ENCODE measurements at regions not wholly inside any gene's neighbourhood (a gene's known extent, or its start where the extent isn't known, plus 50 kb on each side); places are given as distances from the start of the nearest gene placed in this dataset.

DNA sequence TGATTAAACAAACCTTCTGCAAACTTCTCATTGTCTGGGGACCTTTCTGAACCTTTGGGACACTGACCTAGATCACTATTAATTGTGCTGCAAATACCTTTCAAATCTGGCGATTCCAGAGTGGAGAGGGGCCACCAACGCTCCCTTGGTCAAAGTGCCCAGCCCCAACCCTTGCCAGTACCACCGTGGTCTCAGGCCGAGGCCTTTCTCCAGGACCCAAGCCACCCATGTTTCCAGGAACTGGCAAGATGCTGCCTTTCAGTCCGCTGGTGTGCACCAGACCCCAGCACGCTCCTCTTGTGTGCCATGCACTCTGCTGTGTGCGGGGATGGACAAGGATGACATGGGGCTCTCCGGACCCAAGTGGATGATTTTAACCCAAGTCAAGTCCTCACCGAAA is 91.1 kb upstream of the MGMT start:
- TF ChIP-seq, protein P1, sequence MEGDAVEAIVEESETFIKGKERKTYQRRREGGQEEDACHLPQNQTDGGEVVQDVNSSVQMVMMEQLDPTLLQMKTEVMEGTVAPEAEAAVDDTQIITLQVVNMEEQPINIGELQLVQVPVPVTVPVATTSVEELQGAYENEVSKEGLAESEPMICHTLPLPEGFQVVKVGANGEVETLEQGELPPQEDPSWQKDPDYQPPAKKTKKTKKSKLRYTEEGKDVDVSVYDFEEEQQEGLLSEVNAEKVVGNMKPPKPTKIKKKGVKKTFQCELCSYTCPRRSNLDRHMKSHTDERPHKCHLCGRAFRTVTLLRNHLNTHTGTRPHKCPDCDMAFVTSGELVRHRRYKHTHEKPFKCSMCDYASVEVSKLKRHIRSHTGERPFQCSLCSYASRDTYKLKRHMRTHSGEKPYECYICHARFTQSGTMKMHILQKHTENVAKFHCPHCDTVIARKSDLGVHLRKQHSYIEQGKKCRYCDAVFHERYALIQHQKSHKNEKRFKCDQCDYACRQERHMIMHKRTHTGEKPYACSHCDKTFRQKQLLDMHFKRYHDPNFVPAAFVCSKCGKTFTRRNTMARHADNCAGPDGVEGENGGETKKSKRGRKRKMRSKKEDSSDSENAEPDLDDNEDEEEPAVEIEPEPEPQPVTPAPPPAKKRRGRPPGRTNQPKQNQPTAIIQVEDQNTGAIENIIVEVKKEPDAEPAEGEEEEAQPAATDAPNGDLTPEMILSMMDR (IDR thresholded peaks at IDR 0.05; ENCODE audit: extremely low read depth, insufficient read depth, missing control alignments): no peak
- no peak for DNase-seq (ENCODE audit: low spot score)
- in situ Hi-C loops (cut with MboI; ENCODE audit: low pct_unique_long_range_greater_than_20kb, low sequenced_read_pairs, unreplicated experiment): no loop called here

DNA sequence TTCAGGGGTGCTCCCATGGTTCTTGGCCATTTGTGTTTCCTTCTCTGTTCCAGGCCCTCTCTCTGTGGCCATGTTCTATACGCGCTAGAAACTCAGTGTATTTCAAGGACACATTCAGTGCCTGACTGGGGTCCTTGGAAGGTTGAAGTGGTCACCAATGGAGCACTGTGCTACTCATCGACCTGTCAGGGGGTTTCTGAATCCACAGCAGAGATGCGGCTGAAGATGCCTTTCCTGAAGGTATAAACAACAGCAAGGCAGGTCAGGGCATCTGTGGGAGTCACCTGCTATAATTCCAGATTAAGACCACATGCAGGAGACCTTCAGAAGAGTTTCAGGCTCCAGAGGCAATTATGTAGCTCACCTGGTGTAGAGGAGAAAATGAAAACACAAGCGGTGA is 86.8 kb upstream of the MGMT start:
- in situ Hi-C loops (cut with MboI; ENCODE audit: low pct_unique_long_range_greater_than_20kb, low sequenced_read_pairs, unreplicated experiment): no loop called here
- no peak for DNase-seq (ENCODE audit: low spot score)
- TF ChIP-seq, protein P1 (IDR thresholded peaks at IDR 0.05; ENCODE audit: extremely low read depth, insufficient read depth, missing control alignments): no peak

DNA sequence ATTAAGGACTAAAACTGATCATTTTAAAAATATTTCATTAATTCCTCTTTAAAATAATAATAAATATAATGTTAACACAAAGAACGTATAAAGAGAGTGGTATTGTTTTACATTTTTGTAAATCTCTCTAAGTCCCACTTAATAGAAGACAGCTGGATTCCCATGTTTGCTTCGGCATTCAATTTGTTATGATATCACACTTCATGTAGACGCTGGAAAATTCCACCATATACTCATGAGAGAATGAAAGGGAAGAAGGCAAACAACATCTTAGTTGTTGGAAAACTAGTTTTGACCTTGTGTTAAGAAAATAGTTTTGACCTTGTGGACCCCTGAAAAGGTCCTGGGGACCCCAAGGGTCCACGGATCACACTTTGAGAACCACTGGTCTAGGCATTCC is 85.3 kb upstream of the MGMT start:
- in situ Hi-C loops (cut with MboI; ENCODE audit: low pct_unique_long_range_greater_than_20kb, low sequenced_read_pairs, unreplicated experiment): no loop called here
- DNase-seq (ENCODE audit: low spot score): no peak
- TF ChIP-seq, protein P1 (IDR thresholded peaks at IDR 0.05; ENCODE audit: extremely low read depth, insufficient read depth, missing control alignments): no peak

DNA sequence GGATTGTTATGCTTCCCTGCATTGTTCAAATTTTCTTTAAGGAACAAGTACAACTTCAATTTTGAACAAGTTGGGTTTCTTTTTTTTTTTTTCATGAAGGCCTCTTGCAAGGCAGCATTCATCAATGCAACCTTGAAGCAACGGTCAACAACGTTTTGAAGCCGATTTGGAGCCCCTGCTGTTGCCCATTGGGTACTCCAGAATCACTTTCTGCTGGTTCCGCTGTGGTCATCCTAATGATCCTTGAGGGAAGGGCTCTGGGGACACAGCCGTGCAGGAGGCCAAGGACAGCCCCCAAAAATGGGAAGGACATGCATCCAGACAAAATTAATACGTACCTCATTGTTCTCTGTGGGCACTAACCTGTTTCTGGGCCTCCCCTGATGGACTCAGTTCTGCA is 84.6 kb upstream of the MGMT start:
- in situ Hi-C loops (cut with MboI; ENCODE audit: low pct_unique_long_range_greater_than_20kb, low sequenced_read_pairs, unreplicated experiment): no loop called here
- TF ChIP-seq, protein P1 (IDR thresholded peaks at IDR 0.05; ENCODE audit: extremely low read depth, insufficient read depth, missing control alignments): no peak
- no peak for DNase-seq (ENCODE audit: low spot score)

DNA sequence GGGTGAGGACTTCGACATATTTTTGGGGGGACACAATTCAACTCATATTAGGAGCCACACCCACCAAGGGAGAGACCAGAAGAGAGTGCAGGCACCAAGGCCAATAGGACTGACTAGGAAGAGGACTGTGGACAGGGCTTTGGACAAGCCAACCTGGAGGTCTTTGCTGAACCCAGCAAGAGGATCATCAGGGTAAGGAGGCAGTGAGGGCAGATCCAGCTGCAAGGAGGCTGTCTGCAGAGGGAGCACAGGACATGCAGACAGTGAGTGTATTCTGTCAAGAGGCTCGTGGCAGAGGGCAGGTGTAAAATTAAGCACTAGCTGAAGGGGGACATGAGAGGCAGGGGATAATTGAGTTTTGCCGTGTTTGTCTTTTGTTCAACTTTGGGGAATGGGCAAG is 83.4 kb upstream of the MGMT start:
- in situ Hi-C loops (cut with MboI; ENCODE audit: low pct_unique_long_range_greater_than_20kb, low sequenced_read_pairs, unreplicated experiment): no loop called here
- no peak for DNase-seq (ENCODE audit: low spot score)
- TF ChIP-seq, protein P1 (IDR thresholded peaks at IDR 0.05; ENCODE audit: extremely low read depth, insufficient read depth, missing control alignments): no peak

DNA sequence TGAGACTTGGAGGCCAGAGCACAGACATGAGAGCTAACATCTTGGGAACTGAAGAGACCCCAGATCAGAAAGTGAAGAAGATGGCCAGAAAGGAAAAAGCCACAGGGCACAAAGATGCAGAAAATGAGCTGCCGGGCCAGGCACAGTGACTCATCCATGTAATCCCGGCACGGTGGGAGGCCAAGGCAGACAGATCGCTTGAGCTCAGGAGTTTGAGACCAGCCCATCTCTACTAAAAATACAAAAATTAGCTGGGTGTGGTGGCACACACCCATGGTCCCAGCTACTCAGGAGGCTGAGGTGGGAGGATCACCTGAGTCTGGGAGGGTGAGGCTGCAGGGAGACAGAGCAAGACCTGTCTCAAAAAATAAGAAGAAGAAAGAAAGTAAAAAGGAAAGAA is 81.4 kb upstream of the MGMT start:
- TF ChIP-seq, protein P1 (IDR thresholded peaks at IDR 0.05; ENCODE audit: extremely low read depth, insufficient read depth, missing control alignments): no peak
- DNase-seq (ENCODE audit: low spot score): no peak
- in situ Hi-C loops (cut with MboI; ENCODE audit: low pct_unique_long_range_greater_than_20kb, low sequenced_read_pairs, unreplicated experiment): no loop called here
